Fibroblast of lung (primary cell): ENCODE measurements at regions not wholly inside any gene's neighbourhood (a gene's known extent, or its start where the extent isn't known, plus 50 kb on each side); places are given as distances from the start of the nearest gene placed in this dataset.

Source experiments
- EZH2 ChIP-seq: IDR thresholded peaks from 2 replicates; pipeline ENCODE4 v1.5.1; 2012; ENCODE audit warnings: low read length, control low read depth, mild to moderate bottlenecking; ENCODE audit errors: missing control alignments
- TF ChIP-seq, protein P1 (sequence below), 2 donors: IDR thresholded peaks in 1 of 2; conservative IDR thresholded peaks in 1 of 2; 1 replicate in 1 of 2; 2 replicates in 1 of 2; pipeline ENCODE4 v1.5.1; 2011 to 2012; ENCODE audit warnings: low read length in 2 of 2, control low read depth in 1 of 2, inconsistent platforms in 1 of 2, low read depth in 1 of 2, mild to moderate bottlenecking in 1 of 2

DNA sequence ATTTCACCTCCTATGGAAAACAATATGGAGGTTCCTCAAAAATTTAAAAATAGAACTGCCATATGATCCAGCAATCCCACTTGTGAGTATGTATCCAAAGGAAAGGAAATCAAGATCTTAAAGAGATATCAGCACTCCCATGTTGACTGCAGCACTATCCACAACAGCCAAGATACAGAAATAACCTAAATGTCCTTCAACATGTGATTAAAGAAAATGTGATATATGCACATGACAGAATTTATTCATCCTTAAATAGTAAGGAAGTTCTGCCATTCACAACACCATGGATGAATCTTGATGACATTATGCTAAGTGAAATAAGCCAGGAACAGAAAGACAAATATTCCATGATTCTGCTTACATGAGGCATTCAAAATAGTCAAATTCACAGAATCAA, 303.6 kb upstream of the LRRN1 start:
- TF ChIP-seq, protein P1, sequence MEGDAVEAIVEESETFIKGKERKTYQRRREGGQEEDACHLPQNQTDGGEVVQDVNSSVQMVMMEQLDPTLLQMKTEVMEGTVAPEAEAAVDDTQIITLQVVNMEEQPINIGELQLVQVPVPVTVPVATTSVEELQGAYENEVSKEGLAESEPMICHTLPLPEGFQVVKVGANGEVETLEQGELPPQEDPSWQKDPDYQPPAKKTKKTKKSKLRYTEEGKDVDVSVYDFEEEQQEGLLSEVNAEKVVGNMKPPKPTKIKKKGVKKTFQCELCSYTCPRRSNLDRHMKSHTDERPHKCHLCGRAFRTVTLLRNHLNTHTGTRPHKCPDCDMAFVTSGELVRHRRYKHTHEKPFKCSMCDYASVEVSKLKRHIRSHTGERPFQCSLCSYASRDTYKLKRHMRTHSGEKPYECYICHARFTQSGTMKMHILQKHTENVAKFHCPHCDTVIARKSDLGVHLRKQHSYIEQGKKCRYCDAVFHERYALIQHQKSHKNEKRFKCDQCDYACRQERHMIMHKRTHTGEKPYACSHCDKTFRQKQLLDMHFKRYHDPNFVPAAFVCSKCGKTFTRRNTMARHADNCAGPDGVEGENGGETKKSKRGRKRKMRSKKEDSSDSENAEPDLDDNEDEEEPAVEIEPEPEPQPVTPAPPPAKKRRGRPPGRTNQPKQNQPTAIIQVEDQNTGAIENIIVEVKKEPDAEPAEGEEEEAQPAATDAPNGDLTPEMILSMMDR (conservative IDR thresholded peaks at IDR 0.05 in 1 of 2, IDR thresholded peaks at IDR 0.05 in 1 of 2; ENCODE audit: low read depth in 1 of 2, low read length in 2 of 2), result no peak
- TF ChIP-seq EZH2, result no peak
